ENCODE measurements at regions not wholly inside any gene's neighbourhood (a gene's known extent, or its start where the extent isn't known, plus 50 kb on each side); places are given as distances from the start of the nearest gene placed in this dataset.

DNA sequence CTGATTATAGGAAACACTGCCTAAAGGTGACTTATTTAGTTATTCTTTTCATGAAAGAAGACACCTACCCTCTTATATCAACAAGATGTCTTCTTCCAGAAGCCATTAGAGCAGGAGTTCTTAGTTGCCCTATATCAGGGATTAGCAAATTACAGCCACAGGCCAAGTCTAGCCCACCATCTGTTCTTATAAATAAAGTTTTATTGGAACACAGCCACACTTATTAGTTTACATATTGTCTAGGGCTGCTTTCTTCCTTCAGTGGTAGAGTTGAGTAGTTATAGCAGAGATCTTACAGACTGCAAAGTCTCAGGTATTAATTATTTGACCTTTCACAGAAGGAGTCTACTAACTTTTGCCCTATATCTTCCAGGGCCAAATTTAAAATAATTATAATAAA, 157.2 kb upstream of the NOCT start:
- TF ChIP-seq TAF1 (IDR thresholded peaks at IDR 0.05; ENCODE audit: low read depth), result no peak
- no peak for TF ChIP-seq NFIC (IDR thresholded peaks at IDR 0.05)
- TF ChIP-seq TCF12 (IDR thresholded peaks at IDR 0.05; ENCODE audit: low read depth), result no peak
- no peak for TF ChIP-seq ZBTB7A (IDR thresholded peaks at IDR 0.05; ENCODE audit: low read depth)
- TF ChIP-seq CEBPB (IDR thresholded peaks at IDR 0.05), result no peak

DNA sequence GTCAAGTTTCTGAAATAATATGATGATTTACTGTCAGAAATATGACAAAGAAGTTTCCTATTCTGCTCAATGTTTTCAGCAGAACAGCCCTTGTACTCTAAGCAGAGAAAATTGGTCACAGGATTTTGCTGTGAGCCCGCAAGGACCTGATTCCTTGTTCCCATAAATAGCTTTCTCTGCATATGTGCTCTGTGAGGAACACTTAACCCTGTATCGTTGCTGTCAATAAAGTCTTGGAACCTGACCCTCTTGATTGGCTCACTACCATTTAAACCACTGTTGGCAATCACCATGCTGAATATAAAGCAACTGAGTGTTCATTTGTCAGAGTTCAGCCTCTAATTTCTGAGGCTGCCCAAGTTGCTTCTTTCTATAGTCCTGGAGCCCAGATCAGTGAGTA, 158.2 kb upstream of the NOCT start:
- TF ChIP-seq, protein P1, sequence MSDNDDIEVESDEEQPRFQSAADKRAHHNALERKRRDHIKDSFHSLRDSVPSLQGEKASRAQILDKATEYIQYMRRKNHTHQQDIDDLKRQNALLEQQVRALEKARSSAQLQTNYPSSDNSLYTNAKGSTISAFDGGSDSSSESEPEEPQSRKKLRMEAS (IDR thresholded peaks at IDR 0.05), result no peak
- no peak for TF ChIP-seq TEAD4 (IDR thresholded peaks at IDR 0.05)
- TF ChIP-seq CEBPB (IDR thresholded peaks at IDR 0.05), result no peak

DNA sequence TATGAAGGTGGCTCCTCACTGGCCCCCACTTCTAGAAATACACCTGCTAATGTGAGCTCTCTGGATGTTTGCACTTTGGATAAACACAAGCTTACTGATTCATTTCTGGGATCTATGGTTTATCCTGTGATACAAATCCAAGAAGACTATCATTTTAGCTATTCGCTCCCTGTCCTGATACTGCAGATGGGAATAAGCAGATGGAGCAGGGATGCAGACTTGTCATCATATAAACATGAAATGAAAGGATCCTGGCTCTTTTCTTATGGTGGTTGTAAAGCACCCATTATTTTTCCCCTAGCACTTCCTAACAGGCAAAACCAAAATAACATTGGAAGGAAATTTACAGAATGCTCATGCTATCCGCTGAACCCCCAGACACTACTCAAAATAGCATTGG, 162.9 kb upstream of the NOCT start:
- TF ChIP-seq, protein P1 (IDR thresholded peaks at IDR 0.05), result no peak
- TF ChIP-seq EP300 (IDR thresholded peaks at IDR 0.05; ENCODE audit: borderline replicate concordance), result no peak
- TF ChIP-seq TAF1 (IDR thresholded peaks at IDR 0.05; ENCODE audit: low read depth), result no peak
- TF ChIP-seq CEBPB (IDR thresholded peaks at IDR 0.05), result no peak
- TF ChIP-seq, protein P2, sequence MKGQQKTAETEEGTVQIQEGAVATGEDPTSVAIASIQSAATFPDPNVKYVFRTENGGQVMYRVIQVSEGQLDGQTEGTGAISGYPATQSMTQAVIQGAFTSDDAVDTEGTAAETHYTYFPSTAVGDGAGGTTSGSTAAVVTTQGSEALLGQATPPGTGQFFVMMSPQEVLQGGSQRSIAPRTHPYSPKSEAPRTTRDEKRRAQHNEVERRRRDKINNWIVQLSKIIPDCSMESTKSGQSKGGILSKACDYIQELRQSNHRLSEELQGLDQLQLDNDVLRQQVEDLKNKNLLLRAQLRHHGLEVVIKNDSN (IDR thresholded peaks at IDR 0.05), result no peak
- no peak for TF ChIP-seq NFIC (IDR thresholded peaks at IDR 0.05)
- no peak for TF ChIP-seq TCF12 (IDR thresholded peaks at IDR 0.05; ENCODE audit: low read depth)
- TF ChIP-seq ZBTB7A (IDR thresholded peaks at IDR 0.05; ENCODE audit: low read depth), result no peak

DNA sequence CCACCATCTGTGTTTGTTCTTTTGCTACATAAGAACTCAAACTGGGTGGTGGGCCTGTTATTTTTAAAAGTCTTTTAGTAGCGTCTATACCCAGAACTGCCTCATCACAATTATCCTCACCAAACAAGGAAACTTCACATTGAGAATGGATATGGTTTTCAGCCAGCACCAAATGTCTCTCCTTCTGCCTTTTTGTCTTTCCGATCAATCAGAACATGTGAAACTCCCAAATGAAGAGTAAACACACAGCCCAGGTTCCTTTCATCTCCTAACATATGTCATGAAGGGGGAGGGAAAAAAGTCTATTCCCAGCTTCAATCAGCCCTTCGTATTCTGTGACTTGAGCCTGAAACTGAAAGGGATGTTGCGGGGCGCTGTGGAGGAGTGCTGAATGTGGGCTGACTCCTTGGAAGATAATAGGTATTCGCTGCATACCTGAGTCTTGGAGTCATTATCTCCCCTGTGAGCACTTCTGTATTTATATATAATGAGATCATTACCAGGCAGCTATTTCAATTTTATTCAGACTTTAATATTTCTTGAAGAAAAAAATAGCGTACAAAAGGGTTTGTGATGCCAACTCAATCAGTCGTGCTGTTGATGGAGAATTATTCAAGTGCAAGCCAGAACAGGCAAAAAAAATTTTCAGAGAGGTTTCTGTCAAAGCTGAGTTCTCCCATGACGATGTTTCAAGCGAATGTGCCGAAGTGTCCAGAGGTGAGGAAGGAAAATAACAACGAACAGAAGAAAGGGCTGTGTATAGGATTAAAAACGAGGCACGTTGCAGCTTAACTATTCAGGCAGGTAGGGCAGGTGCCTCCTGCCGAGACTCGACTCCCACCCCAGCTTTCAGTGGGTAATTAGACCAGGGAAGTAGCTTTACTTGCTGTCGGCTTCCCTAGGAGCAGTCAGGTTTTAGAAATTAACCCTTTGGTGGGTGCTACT, 163.9 kb upstream of the NOCT start:
- TF ChIP-seq ZBTB7A (IDR thresholded peaks at IDR 0.05; ENCODE audit: low read depth) (no peak), EGR1 (IDR thresholded peaks at IDR 0.05) (no peak), FOXM1 (IDR thresholded peaks at IDR 0.05; ENCODE audit: borderline replicate concordance, low read depth) (no peak), CREB1 (IDR thresholded peaks at IDR 0.05; ENCODE audit: low read depth) (no peak), EP300 (IDR thresholded peaks at IDR 0.05; ENCODE audit: borderline replicate concordance) (no peak), NFIC (IDR thresholded peaks at IDR 0.05) (no peak), TEAD4 (IDR thresholded peaks at IDR 0.05) (no peak), CEBPB (IDR thresholded peaks at IDR 0.05) (no peak), YY1 (IDR thresholded peaks at IDR 0.05; ENCODE audit: low read depth) (no peak), TAF1 (IDR thresholded peaks at IDR 0.05; ENCODE audit: low read depth) (no peak), TCF12 (IDR thresholded peaks at IDR 0.05; ENCODE audit: low read depth) (no peak), RAD21 (IDR thresholded peaks at IDR 0.05; ENCODE audit: low read depth) (no peak)
- TF ChIP-seq, protein P2 (IDR thresholded peaks at IDR 0.05), result no peak
- TF ChIP-seq, protein P1 (IDR thresholded peaks at IDR 0.05), result no peak
- TF ChIP-seq, protein P3, sequence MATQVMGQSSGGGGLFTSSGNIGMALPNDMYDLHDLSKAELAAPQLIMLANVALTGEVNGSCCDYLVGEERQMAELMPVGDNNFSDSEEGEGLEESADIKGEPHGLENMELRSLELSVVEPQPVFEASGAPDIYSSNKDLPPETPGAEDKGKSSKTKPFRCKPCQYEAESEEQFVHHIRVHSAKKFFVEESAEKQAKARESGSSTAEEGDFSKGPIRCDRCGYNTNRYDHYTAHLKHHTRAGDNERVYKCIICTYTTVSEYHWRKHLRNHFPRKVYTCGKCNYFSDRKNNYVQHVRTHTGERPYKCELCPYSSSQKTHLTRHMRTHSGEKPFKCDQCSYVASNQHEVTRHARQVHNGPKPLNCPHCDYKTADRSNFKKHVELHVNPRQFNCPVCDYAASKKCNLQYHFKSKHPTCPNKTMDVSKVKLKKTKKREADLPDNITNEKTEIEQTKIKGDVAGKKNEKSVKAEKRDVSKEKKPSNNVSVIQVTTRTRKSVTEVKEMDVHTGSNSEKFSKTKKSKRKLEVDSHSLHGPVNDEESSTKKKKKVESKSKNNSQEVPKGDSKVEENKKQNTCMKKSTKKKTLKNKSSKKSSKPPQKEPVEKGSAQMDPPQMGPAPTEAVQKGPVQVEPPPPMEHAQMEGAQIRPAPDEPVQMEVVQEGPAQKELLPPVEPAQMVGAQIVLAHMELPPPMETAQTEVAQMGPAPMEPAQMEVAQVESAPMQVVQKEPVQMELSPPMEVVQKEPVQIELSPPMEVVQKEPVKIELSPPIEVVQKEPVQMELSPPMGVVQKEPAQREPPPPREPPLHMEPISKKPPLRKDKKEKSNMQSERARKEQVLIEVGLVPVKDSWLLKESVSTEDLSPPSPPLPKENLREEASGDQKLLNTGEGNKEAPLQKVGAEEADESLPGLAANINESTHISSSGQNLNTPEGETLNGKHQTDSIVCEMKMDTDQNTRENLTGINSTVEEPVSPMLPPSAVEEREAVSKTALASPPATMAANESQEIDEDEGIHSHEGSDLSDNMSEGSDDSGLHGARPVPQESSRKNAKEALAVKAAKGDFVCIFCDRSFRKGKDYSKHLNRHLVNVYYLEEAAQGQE (IDR thresholded peaks at IDR 0.05; ENCODE audit: low read depth), result no peak

DNA sequence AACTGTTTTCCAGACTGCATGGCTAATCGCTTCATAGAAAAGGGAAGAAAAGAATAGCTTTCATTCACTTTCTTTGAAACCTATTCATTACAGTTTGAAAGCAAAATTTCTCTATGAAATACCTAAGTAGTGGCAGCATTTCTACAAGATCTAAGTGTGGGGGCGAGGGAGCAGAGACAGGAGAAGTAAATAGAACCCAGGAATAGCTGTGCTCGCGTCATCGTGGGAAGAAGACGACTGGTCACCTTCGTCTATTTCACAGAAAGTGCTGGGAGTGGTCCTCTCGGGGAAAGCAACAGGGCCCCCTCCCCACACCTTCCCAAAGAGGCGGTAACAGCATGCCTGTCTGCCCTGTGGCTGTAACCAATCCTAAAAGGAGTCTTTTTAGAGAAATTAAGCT, 169.9 kb upstream of the NOCT start:
- TF ChIP-seq CREB1 (IDR thresholded peaks at IDR 0.05; ENCODE audit: low read depth) (no peak), EP300 (IDR thresholded peaks at IDR 0.05; ENCODE audit: borderline replicate concordance) (no peak), TCF12 (IDR thresholded peaks at IDR 0.05; ENCODE audit: low read depth) (no peak), FOXM1 (IDR thresholded peaks at IDR 0.05; ENCODE audit: borderline replicate concordance, low read depth) (no peak), TAF1 (IDR thresholded peaks at IDR 0.05; ENCODE audit: low read depth) (no peak), CEBPB (IDR thresholded peaks at IDR 0.05) (no peak), TEAD4 (IDR thresholded peaks at IDR 0.05) (no peak), YY1 (IDR thresholded peaks at IDR 0.05; ENCODE audit: low read depth) (no peak)
- TF ChIP-seq, protein P3 (IDR thresholded peaks at IDR 0.05; ENCODE audit: low read depth), result no peak
- TF ChIP-seq, protein P1 (IDR thresholded peaks at IDR 0.05), result no peak
- TF ChIP-seq, protein P2 (IDR thresholded peaks at IDR 0.05), result no peak

Data from Ishikawa (cell line).